ENCODE measurements at regions not wholly inside any gene's neighbourhood (a gene's known extent, or its start where the extent isn't known, plus 50 kb on each side); places are given as distances from the start of the nearest gene placed in this dataset.

- WGBS, 2 experiments (ENCODE audit: insufficient coverage in 1 of 2, insufficient read length in 1 of 2): 94 to 100% methylated on average over 1 to 2 of the region's 2 CpGs
- no peak for DNase-seq
- peaks cover 1% of the 10 kb centered on the region for H3K9me3 Mint-ChIP-seq
- no peak overlapping the region for H3K27ac ChIP-seq (ENCODE audit: low read depth, low read length)
- no peak overlapping the region for H3K4me3 ChIP-seq (ENCODE audit: low read length)
- H3K9me3 ChIP-seq (ENCODE audit: control insufficient read depth, low read length): no peaks in the 10 kb centered on the region
- no peak overlapping the region for H3K4me3 Mint-ChIP-seq
- no peak overlapping the region for H3K9ac ChIP-seq (ENCODE audit: extremely low read depth, low read length, poor library complexity, severe bottlenecking)
- no peaks in the 10 kb centered on the region for H3K4me1 ChIP-seq (ENCODE audit: control insufficient read depth, insufficient read depth, low read length)
- no peak overlapping the region for H3K27ac Mint-ChIP-seq
- no peak for TF ChIP-seq CTCF (conservative IDR thresholded peaks at IDR 0.05)
- H3K4me1 Mint-ChIP-seq: no peaks in the 10 kb centered on the region
- H3K27me3 ChIP-seq (ENCODE audit: control insufficient read depth, insufficient read depth, low read length, poor library complexity, severe bottlenecking): no peaks in the 10 kb centered on the region
- H3K36me3 Mint-ChIP-seq (ENCODE audit: low read depth): no peaks in the 10 kb centered on the region
- H3K27me3 Mint-ChIP-seq (ENCODE audit: insufficient read depth): peaks cover 2% of the 10 kb centered on the region
- no peaks in the 10 kb centered on the region for H3K36me3 ChIP-seq (ENCODE audit: control insufficient read depth, insufficient read depth, low read length)
Observed at GRCh38 chr5:68482199-68482598, 266.6 kb downstream of the PIK3R1 start.

GRCh38 chr5:68484307-68485068, 268.9 kb downstream of the PIK3R1 start:
- no peak overlapping the region for H3K4me3 ChIP-seq (ENCODE audit: low read length)
- Mint-ChIP-seq H3K4me3 (no peak overlapping the region), H3K36me3 (ENCODE audit: low read depth) (no peaks in the 10 kb centered on the region), H3K27ac (no peak overlapping the region), H3K9me3 (peaks cover 10% of the 10 kb centered on the region), H3K4me1 (no peaks in the 10 kb centered on the region), H3K27me3 (ENCODE audit: insufficient read depth) (peaks cover 2% of the 10 kb centered on the region)
- no peak overlapping the region for H3K27ac ChIP-seq (ENCODE audit: low read depth, low read length)
- no peak for DNase-seq
- no peak for TF ChIP-seq CTCF (conservative IDR thresholded peaks at IDR 0.05)
- no peak overlapping the region for H3K9ac ChIP-seq (ENCODE audit: extremely low read depth, low read length, poor library complexity, severe bottlenecking)
- H3K27me3 ChIP-seq (ENCODE audit: control insufficient read depth, insufficient read depth, low read length, poor library complexity, severe bottlenecking): no peaks in the 10 kb centered on the region
- 86 to 88% methylated on average over 2 to 4 of the region's 4 CpGs for WGBS, 2 experiments (ENCODE audit: insufficient coverage in 1 of 2, insufficient read length in 1 of 2)
- no peaks in the 10 kb centered on the region for H3K4me1 ChIP-seq (ENCODE audit: control insufficient read depth, insufficient read depth, low read length)
- peaks cover 8% of the 10 kb centered on the region for H3K9me3 ChIP-seq (ENCODE audit: control insufficient read depth, low read length)
- H3K36me3 ChIP-seq (ENCODE audit: control insufficient read depth, insufficient read depth, low read length): no peaks in the 10 kb centered on the region

- Mint-ChIP-seq H3K36me3 (ENCODE audit: low read depth) (no peaks in the 10 kb centered on the region), H3K27ac (no peak overlapping the region), H3K27me3 (ENCODE audit: insufficient read depth) (no peaks in the 10 kb centered on the region), H3K9me3 (peaks cover 10% of the 10 kb centered on the region), H3K4me3 (no peak overlapping the region), H3K4me1 (no peaks in the 10 kb centered on the region)
- no peak overlapping the region for H3K9ac ChIP-seq (ENCODE audit: extremely low read depth, low read length, poor library complexity, severe bottlenecking)
- H3K27me3 ChIP-seq (ENCODE audit: control insufficient read depth, insufficient read depth, low read length, poor library complexity, severe bottlenecking): no peaks in the 10 kb centered on the region
- WGBS, 2 experiments (ENCODE audit: insufficient coverage in 1 of 2, insufficient read length in 1 of 2): 100% methylated on average over 1 of the region's 1 CpG; no CpG with 5 or more reads in 1 of the 2 experiments
- no peak overlapping the region for H3K27ac ChIP-seq (ENCODE audit: low read depth, low read length)
- no peaks in the 10 kb centered on the region for H3K36me3 ChIP-seq (ENCODE audit: control insufficient read depth, insufficient read depth, low read length)
- H3K4me3 ChIP-seq (ENCODE audit: low read length): no peak overlapping the region
- DNase-seq: no peak
- TF ChIP-seq CTCF (conservative IDR thresholded peaks at IDR 0.05): no peak
- H3K9me3 ChIP-seq (ENCODE audit: control insufficient read depth, low read length): peaks cover 8% of the 10 kb centered on the region
- no peaks in the 10 kb centered on the region for H3K4me1 ChIP-seq (ENCODE audit: control insufficient read depth, insufficient read depth, low read length)
Observed at GRCh38 chr5:68489556-68489955, 274.0 kb downstream of the PIK3R1 start.
